Mammary epithelial cell (primary cell): ENCODE measurements at regions not wholly inside any gene's neighbourhood (a gene's known extent, or its start where the extent isn't known, plus 50 kb on each side); places are given as distances from the start of the nearest gene placed in this dataset.

Experiments
- EZH2 ChIP-seq: IDR thresholded peaks from 2 replicates; pipeline ENCODE4 v1.6.1; 2012; ENCODE audit warnings: low read length, inconsistent platforms, borderline replicate concordance
- TF ChIP-seq, protein P1 (sequence below), 2 donors: IDR thresholded peaks in 1 of 2; conservative IDR thresholded peaks in 1 of 2; 2 replicates each; pipeline ENCODE4 v1.5.1; 2011 to 2012; ENCODE audit warnings: inconsistent platforms in 2 of 2, low read length in 2 of 2, mild to moderate bottlenecking in 2 of 2, control low read depth in 1 of 2, low read depth in 1 of 2; ENCODE audit not compliant: insufficient read depth in 1 of 2; ENCODE audit errors: extremely low read depth in 1 of 2

DNA sequence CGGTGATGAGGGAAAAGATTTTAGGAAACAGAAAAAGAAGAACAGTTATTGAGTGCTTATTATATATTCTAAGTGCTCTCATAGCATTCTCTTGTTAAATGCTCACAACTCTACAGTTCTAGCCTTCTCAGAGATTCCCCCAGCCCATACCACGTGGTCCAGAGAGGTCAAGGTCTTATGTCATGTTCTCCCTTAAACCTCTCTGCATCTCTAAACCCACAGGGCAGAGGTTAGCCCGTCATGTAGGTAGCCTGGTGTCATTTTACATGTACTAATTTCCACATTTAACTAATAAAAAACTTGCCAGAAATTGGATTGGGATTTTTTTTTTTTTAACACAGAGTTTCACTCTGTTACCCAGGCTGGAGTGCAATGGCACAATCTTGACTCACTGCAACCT lies 178.0 kb downstream of the CEMIP2 start:
- TF ChIP-seq EZH2: no peak
- TF ChIP-seq, protein P1, sequence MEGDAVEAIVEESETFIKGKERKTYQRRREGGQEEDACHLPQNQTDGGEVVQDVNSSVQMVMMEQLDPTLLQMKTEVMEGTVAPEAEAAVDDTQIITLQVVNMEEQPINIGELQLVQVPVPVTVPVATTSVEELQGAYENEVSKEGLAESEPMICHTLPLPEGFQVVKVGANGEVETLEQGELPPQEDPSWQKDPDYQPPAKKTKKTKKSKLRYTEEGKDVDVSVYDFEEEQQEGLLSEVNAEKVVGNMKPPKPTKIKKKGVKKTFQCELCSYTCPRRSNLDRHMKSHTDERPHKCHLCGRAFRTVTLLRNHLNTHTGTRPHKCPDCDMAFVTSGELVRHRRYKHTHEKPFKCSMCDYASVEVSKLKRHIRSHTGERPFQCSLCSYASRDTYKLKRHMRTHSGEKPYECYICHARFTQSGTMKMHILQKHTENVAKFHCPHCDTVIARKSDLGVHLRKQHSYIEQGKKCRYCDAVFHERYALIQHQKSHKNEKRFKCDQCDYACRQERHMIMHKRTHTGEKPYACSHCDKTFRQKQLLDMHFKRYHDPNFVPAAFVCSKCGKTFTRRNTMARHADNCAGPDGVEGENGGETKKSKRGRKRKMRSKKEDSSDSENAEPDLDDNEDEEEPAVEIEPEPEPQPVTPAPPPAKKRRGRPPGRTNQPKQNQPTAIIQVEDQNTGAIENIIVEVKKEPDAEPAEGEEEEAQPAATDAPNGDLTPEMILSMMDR (conservative IDR thresholded peaks at IDR 0.05 in 1 of 2, IDR thresholded peaks at IDR 0.05 in 1 of 2; ENCODE audit: extremely low read depth in 1 of 2, insufficient read depth in 1 of 2, low read depth in 1 of 2, low read length in 2 of 2): no peak
